ENCODE measurements at regions not wholly inside any gene's neighbourhood (a gene's known extent, or its start where the extent isn't known, plus 50 kb on each side); places are given as distances from the start of the nearest gene placed in this dataset.

DNA sequence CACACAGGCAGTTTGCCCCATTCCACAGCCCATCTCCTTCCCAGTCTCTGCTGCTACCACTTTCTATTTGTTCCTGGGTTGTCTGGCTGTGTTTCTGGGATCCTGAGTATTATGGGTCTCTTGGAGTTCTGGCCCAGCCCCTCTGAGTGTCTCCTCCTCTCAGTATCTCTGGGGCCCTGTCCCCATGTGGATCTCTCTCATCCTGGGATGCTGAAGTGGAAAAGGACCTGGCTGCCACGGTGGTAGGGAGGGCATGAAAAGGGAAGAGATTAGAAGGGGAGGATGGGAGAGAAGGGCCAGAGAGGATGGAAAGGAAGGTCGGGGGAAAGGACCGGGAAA lies 54.5 kb upstream of the LBX1 start:
- H3K27ac Mint-ChIP-seq, result no peak overlapping the region
- H3K27me3 Mint-ChIP-seq (ENCODE audit: low read depth), result peaks cover 79% of the 10 kb centered on the region
- no peak overlapping the region for H3K4ac ChIP-seq (ENCODE audit: low read depth, low read length)
- H3K23ac ChIP-seq (ENCODE audit: insufficient read length, low read depth, low read length), result no peak overlapping the region
- no peak overlapping the region for H2BK120ac ChIP-seq (ENCODE audit: low read depth, low read length, poor library complexity, severe bottlenecking)
- H3K23me2 ChIP-seq (ENCODE audit: insufficient read length, low read depth, low read length, poor library complexity, severe bottlenecking), result peaks cover 6% of the 10 kb centered on the region
- H2AK5ac ChIP-seq (ENCODE audit: insufficient read length, low read length), result no peak overlapping the region
- no peak overlapping the region for H2BK20ac ChIP-seq (ENCODE audit: low read depth, low read length, poor library complexity, severe bottlenecking)
- H3K27me3 ChIP-seq (ENCODE audit: insufficient read depth, low read length), result peaks cover 26% of the 10 kb centered on the region
- H3K9ac ChIP-seq (ENCODE audit: extremely low read depth, insufficient read length, low read length), result no peak overlapping the region
- H3K79me2 ChIP-seq (ENCODE audit: insufficient read depth, low read length), result no peaks in the 10 kb centered on the region
- no peaks in the 10 kb centered on the region for H4K20me1 ChIP-seq (ENCODE audit: control insufficient read depth, insufficient read depth, insufficient read length)
- DNase-seq, result no peak
- H3K4me3 Mint-ChIP-seq, result peak overlapping the region; percentile 59 to 70
- TF ChIP-seq, protein P1, sequence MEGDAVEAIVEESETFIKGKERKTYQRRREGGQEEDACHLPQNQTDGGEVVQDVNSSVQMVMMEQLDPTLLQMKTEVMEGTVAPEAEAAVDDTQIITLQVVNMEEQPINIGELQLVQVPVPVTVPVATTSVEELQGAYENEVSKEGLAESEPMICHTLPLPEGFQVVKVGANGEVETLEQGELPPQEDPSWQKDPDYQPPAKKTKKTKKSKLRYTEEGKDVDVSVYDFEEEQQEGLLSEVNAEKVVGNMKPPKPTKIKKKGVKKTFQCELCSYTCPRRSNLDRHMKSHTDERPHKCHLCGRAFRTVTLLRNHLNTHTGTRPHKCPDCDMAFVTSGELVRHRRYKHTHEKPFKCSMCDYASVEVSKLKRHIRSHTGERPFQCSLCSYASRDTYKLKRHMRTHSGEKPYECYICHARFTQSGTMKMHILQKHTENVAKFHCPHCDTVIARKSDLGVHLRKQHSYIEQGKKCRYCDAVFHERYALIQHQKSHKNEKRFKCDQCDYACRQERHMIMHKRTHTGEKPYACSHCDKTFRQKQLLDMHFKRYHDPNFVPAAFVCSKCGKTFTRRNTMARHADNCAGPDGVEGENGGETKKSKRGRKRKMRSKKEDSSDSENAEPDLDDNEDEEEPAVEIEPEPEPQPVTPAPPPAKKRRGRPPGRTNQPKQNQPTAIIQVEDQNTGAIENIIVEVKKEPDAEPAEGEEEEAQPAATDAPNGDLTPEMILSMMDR (conservative IDR thresholded peaks at IDR 0.05), result no peak
- no peak overlapping the region for H3K27ac ChIP-seq (ENCODE audit: insufficient read length, low read depth, low read length)
- no peaks in the 10 kb centered on the region for H3K9me3 ChIP-seq (ENCODE audit: control insufficient read depth, low read depth, low read length)
- H2BK15ac ChIP-seq (ENCODE audit: low read depth, low read length), result no peak overlapping the region
- H3K14ac ChIP-seq (ENCODE audit: insufficient read depth, low read length), result no peak overlapping the region
- no peak overlapping the region for H2BK12ac ChIP-seq (ENCODE audit: insufficient read length, low read depth, low read length)
- no peak overlapping the region for H4K5ac ChIP-seq (ENCODE audit: insufficient read length, low read depth, low read length)
- H3K4me1 Mint-ChIP-seq, result peaks cover 54 to 65% of the 10 kb centered on the region in 2 experiments
- no peak overlapping the region for H3T11ph ChIP-seq (ENCODE audit: low read length)
- no peak overlapping the region for H3K56ac ChIP-seq (ENCODE audit: insufficient read length, low read depth, low read length)
- H2AFZ ChIP-seq (ENCODE audit: low read length), result no peak overlapping the region
- peak overlapping the region; percentile 69 for H3K4me2 ChIP-seq (ENCODE audit: insufficient read depth, insufficient read length, low read length)
- no peak overlapping the region for H4K8ac ChIP-seq (replicated peaks; ENCODE audit: insufficient read length, low read depth, low read length)
- no CpG with 5 or more reads among the region's 3 CpGs for WGBS (ENCODE audit: extremely low coverage, insufficient read length, low lambda C conversion rate)
- H3K36me3 Mint-ChIP-seq (ENCODE audit: insufficient read depth in 1 of 3, low read depth in 3 of 3), result no peaks in the 10 kb centered on the region
- no peak overlapping the region for H3K18ac ChIP-seq (ENCODE audit: insufficient read length, low read depth, low read length)
- no peaks in the 10 kb centered on the region for H3K79me1 ChIP-seq (ENCODE audit: insufficient read depth, low read depth, low read length, poor library complexity, severe bottlenecking)
- H4K91ac ChIP-seq (ENCODE audit: insufficient read length, low read depth, low read length), result no peak overlapping the region
- H3K9me3 Mint-ChIP-seq, result no peaks in the 10 kb centered on the region; a peak in 1 of 5 replicates
- H2BK5ac ChIP-seq (ENCODE audit: insufficient read length, low read length), result no peak overlapping the region
- H3K4me1 ChIP-seq (ENCODE audit: insufficient read depth, low read length), result peaks cover 12% of the 10 kb centered on the region; the same call in 1 of the 2 replicates
